ENCODE measurements at regions not wholly inside any gene's neighbourhood (a gene's known extent, or its start where the extent isn't known, plus 50 kb on each side); places are given as distances from the start of the nearest gene placed in this dataset.

GRCh38 chr6:22752522-22752921 lies 183.2 kb downstream of the HDGFL1 start:
- TF ChIP-seq, protein P1, sequence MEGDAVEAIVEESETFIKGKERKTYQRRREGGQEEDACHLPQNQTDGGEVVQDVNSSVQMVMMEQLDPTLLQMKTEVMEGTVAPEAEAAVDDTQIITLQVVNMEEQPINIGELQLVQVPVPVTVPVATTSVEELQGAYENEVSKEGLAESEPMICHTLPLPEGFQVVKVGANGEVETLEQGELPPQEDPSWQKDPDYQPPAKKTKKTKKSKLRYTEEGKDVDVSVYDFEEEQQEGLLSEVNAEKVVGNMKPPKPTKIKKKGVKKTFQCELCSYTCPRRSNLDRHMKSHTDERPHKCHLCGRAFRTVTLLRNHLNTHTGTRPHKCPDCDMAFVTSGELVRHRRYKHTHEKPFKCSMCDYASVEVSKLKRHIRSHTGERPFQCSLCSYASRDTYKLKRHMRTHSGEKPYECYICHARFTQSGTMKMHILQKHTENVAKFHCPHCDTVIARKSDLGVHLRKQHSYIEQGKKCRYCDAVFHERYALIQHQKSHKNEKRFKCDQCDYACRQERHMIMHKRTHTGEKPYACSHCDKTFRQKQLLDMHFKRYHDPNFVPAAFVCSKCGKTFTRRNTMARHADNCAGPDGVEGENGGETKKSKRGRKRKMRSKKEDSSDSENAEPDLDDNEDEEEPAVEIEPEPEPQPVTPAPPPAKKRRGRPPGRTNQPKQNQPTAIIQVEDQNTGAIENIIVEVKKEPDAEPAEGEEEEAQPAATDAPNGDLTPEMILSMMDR (IDR thresholded peaks at IDR 0.05; ENCODE audit: poor library complexity, severe bottlenecking): no peak
- TF ChIP-seq EP300 (conservative IDR thresholded peaks at IDR 0.05; ENCODE audit: poor library complexity, severe bottlenecking) (peak; percentile 94), POLR2AphosphoS5 (IDR thresholded peaks at IDR 0.05) (peak; percentile 45), EZH2 (IDR thresholded peaks at IDR 0.05; ENCODE audit: borderline replicate concordance, insufficient read depth, low read length, poor library complexity, severe bottlenecking) (no peak), TAF1 (IDR thresholded peaks at IDR 0.05; ENCODE audit: low read depth) (no peak), RAD21 (conservative IDR thresholded peaks at IDR 0.05) (no peak), SMC3 (conservative IDR thresholded peaks at IDR 0.05; ENCODE audit: poor library complexity) (no peak), MXI1 (conservative IDR thresholded peaks at IDR 0.05; ENCODE audit: poor library complexity, severe bottlenecking) (no peak)
- TF ChIP-seq, protein P2, sequence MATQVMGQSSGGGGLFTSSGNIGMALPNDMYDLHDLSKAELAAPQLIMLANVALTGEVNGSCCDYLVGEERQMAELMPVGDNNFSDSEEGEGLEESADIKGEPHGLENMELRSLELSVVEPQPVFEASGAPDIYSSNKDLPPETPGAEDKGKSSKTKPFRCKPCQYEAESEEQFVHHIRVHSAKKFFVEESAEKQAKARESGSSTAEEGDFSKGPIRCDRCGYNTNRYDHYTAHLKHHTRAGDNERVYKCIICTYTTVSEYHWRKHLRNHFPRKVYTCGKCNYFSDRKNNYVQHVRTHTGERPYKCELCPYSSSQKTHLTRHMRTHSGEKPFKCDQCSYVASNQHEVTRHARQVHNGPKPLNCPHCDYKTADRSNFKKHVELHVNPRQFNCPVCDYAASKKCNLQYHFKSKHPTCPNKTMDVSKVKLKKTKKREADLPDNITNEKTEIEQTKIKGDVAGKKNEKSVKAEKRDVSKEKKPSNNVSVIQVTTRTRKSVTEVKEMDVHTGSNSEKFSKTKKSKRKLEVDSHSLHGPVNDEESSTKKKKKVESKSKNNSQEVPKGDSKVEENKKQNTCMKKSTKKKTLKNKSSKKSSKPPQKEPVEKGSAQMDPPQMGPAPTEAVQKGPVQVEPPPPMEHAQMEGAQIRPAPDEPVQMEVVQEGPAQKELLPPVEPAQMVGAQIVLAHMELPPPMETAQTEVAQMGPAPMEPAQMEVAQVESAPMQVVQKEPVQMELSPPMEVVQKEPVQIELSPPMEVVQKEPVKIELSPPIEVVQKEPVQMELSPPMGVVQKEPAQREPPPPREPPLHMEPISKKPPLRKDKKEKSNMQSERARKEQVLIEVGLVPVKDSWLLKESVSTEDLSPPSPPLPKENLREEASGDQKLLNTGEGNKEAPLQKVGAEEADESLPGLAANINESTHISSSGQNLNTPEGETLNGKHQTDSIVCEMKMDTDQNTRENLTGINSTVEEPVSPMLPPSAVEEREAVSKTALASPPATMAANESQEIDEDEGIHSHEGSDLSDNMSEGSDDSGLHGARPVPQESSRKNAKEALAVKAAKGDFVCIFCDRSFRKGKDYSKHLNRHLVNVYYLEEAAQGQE (IDR thresholded peaks at IDR 0.05; ENCODE audit: borderline replicate concordance): no peak

Measured in neural cell (in vitro differentiated cells).